22Rv1 (cell line): ENCODE measurements at regions not wholly inside any gene's neighbourhood (a gene's known extent, or its start where the extent isn't known, plus 50 kb on each side); places are given as distances from the start of the nearest gene placed in this dataset.

Experiments used
- H3K27ac ChIP-seq: fragments of 450-650 bp; 2 replicates; pipeline ENCODE4 v1.5.1; 2017
- CTCF ChIP-seq: fragments of 450-650 bp; IDR thresholded peaks from 2 replicates; pipeline ENCODE4 v1.5.1; 2017; ENCODE audit warnings: mild to moderate bottlenecking
- ZFX ChIP-seq: fragments of 450-650 bp; IDR thresholded peaks from 2 replicates; pipeline ENCODE4 v1.6.1; 2017; ENCODE audit warnings: antibody characterized with exemption, borderline replicate concordance

GRCh38 chr12:123100882-123101281 is 50.0 kb downstream of the PITPNM2 start:
- no peak overlapping the region for H3K27ac ChIP-seq
- TF ChIP-seq ZFX = no peak
- no peak for TF ChIP-seq CTCF

- no peak overlapping the region for H3K27ac ChIP-seq
- no peak for TF ChIP-seq CTCF
- no peak for TF ChIP-seq ZFX
Measured at GRCh38 chr12:123100450-123100849, 50.4 kb downstream of the PITPNM2 start.

- no peak overlapping the region for H3K27ac ChIP-seq
- no peak for TF ChIP-seq CTCF
- TF ChIP-seq ZFX = no peak
Measured at GRCh38 chr12:123099560-123100192, 51.2 kb downstream of the PITPNM2 start.

- H3K27ac ChIP-seq = no peak overlapping the region
- no peak for TF ChIP-seq ZFX
Measured at GRCh38 chr12:123098780-123099179, 52.1 kb downstream of the PITPNM2 start.

- TF ChIP-seq CTCF = no peak
- TF ChIP-seq ZFX = no peak
- no peak overlapping the region for H3K27ac ChIP-seq
Measured at GRCh38 chr12:123097561-123098084, 53.3 kb downstream of the PITPNM2 start.

GRCh38 chr12:123096741-123097140 is 54.1 kb downstream of the PITPNM2 start:
- no peak overlapping the region for H3K27ac ChIP-seq
- no peak for TF ChIP-seq CTCF
- no peak for TF ChIP-seq ZFX

- TF ChIP-seq CTCF (no peak), ZFX (no peak)
- no peak overlapping the region for H3K27ac ChIP-seq
Measured at GRCh38 chr12:123096182-123096581, 54.7 kb downstream of the PITPNM2 start.
